NCI-H1694 treated with DMSO at 0.1 percent for 48 hours (cell line): ENCODE measurements at regions not wholly inside any gene's neighbourhood (a gene's known extent, or its start where the extent isn't known, plus 50 kb on each side); places are given as distances from the start of the nearest gene placed in this dataset.

Experiments
- DNase-seq: peaks from one replicate; lab custom pipeline; 2025; lab: John Stamatoyannopoulos, UW

DNA sequence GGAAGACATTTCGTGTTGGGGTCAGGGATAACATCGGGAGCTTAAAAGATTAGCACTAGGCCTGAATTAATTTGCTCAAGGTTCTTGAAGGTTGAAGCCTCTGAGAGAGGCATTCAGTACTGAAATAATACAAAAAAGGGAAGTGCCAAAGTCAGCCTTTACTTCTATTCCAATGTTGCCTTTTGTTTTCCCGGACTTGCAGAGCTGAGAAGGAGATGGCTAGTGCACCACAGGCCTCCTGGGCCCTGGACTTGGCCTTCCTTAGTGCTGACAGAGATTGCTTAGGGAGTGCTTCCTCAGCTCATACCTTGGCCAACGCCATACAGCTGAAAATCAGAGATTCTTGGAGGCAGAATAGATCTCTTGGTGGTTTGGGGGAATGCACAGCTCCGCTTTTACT lies 333.6 kb upstream of the TBL1XR1 start:
- no peak for DNase-seq

DNA sequence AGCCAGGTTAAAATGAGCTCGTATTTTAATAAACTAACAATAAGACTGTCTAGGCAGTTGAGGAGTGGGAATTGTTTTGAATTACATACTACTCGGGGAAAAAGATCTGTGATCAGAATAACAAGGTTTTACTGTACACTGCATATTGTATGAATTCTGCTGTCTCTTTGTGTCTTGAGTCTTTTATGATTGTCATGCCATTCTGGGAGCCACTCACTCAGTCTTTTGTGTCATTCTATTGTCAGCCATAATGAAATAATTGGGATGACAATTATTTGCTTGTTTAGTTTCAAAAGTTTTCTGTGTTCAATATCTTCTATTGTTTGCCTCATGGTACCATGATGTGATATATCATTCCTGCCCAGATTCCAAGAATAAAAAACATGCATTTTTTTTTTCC lies 339.6 kb upstream of the TBL1XR1 start:
- no peak for DNase-seq

DNA sequence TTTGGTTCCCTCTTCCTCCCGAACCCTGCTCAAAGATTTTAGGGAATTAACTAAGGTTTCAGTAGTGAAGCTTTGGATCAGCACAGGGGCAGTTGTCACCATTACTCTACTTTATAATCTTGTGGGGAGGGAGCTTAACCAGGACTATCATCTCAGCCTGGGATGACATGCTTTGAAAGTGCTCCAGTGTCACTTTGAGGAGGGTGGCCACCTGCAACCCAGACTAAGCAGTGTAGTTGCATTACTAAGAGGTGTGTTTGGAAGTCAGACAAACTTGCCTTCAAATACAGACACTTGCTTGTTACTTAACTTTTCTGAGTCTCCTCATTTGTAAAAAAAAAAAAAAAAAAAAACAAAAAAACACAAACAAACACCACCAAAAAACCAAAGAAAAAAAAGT lies 340.3 kb upstream of the TBL1XR1 start:
- no peak for DNase-seq

DNA sequence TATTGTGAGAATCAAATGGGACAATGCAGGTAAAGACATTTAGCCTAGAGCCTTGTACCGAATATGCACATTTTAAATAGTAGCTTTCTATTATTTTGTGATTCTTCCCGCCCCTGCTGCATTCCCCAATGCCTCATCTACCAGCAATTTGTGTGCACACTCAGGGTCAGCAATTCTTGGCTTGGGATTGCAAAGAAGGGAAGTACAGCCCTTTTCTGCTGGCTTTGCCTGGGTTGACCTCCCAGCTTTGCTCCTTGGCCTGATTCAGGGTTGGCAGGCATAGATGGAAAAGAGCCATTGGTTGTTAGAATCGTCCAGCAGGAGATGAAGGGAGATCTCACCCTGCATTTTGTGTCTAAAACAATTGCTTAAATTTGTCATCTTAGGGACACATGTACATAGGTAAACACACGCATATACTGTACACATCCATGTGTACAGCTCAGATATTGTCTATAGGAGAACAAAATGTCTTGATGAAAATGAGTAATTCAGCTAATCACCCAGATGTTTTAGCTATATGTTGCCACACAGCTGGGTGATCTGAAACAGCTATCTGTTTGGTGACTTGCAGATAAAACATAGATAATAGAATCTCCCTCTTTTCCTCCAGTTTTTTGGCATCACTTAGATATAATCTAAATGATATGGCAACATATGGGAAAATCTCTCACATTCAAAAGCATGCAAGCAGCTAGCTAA lies 340.9 kb upstream of the TBL1XR1 start:
- DNase-seq: no peak

DNA sequence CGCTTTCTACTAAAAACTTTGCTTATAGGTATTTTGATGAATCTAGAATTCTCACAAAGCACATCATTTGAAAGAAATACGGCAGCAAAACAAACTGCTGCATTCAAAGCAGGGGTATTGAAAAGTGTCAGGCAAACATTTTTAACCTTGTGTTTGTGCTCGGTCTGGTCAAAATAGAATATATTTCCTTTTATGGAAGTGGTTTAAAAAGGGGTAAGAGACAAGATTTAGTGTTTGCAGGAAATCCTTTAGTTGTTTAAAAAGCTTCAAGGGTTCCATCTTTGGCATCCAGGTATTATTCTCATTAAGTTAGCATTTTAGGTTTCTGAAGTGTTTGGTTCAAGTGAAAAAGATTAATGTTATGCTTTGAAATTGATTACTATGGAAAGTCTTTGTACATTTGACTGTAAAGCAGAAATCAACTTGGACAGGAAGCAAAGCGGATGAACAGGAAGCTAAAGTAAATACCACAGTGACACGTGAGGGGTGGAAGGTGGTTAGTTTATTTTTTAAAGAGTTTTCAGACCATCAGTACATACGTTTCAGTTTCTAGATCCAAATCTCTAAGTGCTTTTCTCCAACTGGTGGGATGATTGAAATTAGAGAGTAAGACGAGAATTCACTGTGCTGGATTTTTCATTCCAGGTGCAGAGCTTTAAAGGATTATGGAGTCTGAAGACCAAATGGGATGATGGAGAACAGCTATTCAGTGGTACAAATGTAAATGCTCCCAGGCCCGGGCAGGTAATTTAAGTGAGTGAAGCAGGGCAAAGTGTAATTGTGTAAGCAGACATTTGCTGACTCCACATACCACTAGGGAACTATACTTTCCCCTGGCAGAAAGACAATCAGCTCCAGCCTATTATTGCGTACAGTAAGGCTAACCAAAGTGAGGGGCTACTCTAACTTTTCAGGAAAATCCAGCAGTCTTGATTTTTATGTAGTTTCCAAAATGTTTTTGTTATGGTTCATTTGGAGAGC lies 341.8 kb upstream of the TBL1XR1 start:
- DNase-seq: no peak

DNA sequence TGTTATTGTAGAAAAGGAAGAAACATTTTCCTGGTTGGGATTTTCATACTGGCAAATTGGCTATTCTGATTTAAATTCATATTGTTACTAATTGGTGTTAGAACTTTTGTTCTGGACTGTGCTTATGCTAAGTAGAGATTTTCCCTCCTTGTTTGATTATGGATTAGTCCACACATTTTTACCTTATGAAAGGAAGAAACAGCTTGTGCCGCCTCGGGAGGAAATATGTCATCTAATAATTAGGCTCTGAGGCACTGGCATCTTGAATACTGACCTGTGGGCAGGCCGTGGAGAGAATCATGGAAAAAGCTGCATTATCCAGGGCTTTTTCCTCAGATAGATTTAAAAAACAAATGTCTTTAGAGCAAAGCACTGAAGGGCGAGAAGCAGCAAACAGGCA lies 344.3 kb upstream of the TBL1XR1 start:
- DNase-seq: no peak

DNA sequence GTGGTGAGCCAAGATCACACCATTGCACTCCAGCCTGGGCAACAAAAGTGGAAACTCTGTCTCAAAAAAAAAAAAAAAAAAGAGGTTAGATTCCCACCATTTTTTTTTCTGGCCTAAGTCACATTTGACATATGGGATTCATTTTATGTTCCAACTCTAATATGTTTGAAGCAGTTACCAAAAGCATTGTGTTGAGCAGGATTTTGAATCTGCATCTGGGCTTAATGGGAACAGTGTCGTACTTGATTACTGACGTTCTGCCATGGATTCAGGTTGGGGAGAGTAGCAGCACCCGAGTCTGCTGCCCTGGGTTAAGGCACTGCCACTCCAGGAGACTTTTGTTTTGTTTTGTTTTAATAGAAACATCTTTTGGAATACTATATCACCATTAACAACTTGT lies 348.7 kb upstream of the TBL1XR1 start:
- no peak for DNase-seq

DNA sequence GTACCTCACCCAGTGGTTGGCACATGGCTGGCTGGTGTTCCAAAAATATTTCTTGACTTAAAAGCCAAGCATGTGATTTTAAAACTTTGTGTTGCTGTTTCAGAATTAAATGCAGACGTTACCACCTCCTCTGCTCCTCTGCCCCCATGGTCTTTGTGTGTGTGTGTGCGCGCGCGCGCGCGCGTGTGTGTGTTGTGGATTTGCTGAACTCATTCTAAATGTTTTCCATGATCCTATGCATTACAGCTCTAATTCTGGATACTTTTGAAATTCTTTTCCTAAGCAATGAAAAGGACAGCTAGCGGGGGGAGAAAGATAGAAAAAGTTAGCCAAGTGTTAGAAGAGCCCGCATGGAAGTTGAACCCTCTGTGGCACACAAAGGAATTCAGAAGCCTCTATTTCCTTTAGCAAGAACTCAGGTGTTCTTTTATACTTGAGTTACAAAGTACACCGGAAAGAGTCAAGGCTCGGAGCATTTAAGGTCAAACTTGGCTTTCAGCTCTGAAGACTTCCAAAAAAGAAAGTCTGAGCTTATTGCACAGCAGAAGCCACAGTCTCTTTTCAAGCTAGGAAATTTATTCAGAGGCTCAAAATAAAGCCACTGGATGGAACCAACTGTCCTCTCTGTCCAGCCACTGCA lies 350.5 kb upstream of the TBL1XR1 start:
- DNase-seq: no peak

DNA sequence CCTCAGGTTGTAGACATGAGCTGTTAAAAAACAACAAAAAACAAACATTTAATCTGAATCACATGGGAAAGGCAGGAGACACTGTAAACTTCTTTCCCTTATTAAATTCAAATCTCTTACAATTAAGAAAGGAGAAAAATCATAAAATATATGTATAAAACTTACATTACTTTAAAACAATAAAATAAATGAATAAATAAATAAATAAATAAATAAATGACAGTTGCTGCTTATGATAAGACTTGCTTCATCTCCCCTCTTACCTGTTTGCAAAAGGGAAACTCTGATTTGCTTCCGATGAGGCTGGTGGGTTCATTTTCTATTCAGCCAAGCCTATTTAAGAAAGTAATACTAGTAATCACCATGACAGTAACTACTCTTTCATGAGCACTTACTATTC lies 353.4 kb upstream of the TBL1XR1 start:
- no peak for DNase-seq

DNA sequence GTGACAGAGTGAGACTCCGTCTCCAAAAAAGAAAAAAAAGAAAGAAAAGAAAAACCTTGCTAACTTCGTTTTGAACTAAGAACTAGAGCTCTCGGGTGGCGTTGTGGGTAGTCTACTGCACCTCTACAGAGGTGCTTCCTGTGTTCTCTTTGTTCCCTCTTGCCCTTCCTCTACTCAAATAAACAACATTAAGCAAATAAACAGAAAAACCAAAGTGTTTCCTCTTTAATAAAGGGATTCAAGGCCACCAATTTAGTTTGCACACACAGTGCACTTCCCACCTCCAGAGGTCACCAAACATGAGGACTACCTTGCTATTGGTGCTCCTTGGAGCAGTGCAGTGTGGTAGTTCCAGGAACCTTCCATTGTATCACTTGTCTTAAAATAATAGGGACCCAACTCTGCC lies 354.2 kb upstream of the TBL1XR1 start:
- no peak for DNase-seq

DNA sequence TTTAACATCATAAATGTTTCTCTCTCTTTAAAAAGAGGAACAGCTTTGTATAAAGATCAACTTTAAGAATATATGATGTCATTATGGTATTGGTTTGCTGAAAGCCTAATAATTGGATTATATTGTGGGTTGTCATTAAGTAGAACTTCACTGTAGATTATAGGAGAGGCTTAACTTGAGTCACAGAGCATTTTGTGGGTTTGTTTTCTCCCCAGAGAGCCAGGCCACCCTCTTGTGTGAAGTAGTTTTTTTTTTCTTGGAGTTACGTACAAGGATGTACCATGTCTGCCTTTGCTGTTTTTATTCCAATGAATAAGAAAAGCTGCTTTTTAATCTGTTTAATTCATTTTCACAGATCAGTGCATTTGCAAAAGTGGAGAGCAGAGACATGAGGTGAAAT lies 354.8 kb upstream of the TBL1XR1 start:
- no peak for DNase-seq

DNA sequence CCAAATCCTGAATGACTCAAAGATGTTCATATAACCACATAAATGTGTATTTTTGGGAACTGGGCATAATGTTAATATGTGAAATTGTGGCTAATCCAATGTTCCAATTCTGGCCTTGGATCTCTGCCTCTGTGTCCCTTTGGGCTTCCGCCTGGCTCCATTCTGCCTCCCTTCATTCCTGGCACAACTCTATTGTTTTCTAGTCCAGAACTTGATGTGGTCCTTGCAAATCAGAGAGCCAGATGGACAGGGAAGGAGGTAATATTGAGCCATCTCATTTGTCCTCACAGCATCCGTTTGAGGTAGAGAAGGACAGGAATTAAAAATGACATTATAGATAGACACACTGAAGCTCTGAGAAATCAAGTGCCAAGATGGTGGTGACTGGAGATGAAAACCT lies 355.7 kb upstream of the TBL1XR1 start:
- no peak for DNase-seq

DNA sequence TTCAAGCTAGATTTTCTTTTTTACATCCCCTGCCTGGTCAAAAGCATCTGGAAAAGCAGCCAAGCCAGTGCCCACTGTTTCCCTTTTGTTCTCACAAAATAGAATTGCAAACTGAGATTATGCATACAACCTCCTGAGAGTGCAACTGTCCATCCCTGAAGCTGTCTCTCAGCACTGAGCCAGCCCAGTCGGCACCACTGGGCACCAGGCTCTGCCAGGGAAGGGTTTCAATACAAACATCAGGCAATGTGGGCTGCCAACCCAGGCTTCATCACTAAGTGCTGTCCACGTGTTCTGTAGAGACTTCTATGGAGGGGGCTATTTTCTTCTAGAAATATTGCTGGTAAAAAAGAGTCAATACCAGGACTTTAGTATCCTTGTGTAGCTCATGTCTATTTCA lies 356.3 kb upstream of the TBL1XR1 start:
- DNase-seq: no peak

DNA sequence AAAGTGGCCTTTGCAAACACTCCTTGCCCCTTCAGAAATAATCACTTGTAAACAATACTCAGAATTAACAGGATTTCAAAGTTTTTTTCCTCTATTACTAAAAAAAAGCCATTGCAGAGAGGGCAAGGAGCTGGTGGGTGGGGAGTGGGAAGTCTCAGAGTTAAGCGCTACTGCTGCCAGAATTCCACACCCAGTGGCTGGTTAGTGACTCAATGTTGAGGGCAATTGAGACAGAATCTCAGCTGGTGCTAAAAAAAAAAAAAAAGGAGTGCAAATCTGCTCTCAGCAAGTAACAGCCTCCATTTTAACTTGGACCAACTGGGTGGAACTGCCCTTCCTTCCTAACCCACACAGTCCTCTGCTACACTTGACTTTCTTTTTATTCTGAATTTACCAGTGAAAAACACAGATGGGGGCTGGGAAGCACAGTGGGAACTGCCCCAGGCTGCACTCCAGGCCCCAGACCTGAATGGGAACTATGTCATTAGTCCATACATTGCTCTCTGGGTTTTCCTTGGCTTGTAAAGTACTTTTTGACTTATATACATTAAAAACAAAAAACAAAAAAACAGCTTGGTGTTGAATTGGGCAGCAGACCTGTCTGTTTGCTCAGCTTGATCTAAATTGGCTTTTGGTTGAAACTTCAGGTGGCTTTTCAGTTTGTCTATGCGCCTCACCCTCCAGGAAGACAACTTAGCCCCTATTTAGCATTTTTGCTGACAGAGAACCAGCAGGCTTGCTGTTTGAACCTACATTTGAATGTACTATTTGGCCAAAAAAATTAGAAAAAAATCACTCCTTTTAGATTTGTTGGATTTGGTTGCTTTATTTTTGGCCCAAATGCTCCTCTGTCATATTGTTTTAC lies 357.8 kb upstream of the TBL1XR1 start:
- DNase-seq: no peak

DNA sequence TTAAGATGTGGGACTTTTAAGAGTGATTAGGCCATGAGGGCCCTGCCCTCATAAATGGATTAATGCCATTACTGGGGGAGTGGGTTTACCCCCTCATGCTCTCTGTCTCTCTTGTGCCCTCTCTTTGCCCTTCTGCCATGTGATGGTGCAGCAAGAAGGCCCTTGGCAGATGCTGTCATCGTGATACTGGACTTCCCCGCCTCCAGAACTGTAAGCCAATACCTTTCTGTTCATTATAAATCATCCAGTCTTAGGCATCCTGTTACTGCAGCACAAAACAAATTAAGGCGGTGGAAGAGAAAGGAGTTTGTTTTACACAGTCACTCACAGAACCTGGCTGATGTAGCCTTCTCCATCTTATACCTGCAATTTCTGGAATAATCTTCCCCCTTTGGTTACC lies 360.3 kb upstream of the TBL1XR1 start:
- no peak for DNase-seq

DNA sequence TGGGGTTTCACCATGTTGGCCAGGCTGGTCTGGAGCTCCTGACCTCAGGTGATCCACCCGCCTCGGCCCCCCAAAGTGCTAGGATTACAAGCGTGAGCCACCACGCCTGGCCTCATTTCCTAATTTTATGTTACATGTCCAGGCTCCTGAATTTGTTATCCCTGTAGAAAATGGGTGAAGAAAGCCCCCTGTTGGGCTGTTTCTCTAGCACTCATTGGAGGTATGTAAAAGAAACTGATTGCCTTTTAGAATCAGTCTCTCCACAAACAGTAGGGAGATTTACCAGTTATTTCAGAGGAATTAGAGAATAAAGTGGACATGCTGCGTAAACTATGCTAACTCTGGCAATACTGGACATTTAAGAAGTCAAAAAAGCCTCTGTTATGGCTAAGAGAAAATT lies 364.1 kb upstream of the TBL1XR1 start:
- DNase-seq: no peak

DNA sequence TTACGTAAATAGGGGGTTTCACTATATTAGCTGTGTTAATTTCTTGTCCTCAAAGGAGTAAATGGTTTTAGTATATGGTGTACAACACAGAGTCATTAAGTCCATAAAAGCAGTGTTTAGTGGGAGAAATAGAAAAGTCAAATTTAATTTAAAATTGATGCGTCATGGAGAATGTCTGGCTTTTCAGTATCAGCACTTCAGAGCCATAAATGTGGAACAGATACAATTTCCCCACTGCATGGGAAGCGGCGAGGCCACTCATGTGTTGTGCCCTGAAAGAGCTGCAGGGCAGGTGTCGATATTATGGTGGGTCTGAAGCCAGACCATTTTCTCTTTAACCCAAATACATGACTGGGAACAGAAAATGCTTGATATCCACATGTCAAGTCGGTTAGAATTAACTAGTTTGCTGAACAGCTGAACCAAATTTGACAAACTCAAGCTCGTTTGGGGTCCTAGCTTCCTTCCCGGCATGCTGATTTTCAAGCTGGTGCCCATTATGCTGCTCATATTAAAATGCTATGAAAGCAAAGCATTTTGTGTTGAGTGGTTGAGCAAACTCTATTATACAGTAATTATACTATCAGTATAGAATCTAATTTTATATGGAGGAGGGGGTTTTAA lies 364.6 kb upstream of the TBL1XR1 start:
- DNase-seq: no peak

DNA sequence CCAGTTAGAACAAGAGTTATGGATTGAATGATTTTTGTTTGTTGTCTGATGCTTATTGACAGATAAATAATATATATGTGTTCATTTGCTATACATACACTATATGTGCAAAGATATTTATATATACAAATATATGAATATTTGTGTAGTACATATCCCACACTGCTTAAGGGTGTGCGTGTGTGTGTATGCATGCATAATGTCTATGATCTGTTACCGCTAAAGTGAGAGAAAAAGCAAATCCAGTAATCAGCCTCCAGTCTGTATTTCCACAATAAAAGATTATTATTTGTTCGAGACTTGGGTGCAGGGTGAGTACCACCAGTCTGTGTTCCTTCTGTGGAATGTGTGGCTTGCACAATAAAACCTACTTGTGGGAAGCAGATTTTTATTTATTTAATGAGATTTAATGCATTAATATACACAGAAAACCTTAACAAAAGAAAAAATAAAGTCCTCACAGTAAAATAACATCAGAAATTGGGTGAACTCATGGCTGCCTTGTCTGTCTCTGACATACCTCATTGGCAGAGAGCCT lies 366.0 kb upstream of the TBL1XR1 start:
- DNase-seq: no peak

DNA sequence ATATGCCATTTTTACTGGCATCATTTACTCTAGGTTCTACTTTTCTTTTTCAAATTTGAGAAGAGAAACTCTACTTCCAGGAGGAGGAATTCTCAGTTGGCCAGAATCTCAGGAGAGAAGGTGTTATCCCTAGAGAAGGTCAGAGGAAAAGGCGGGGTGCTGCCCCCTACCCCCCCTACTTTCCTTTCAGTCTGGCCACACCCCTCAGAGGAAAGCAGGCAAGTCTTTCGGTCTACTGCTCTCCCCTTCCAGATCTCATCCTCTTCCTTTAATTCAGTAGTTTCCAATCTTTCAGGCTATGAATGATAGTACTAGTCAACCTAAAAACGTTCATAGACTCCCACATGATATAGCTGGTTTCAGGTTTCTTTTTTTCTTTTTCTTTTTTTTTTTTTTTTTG lies 366.5 kb upstream of the TBL1XR1 start:
- no peak for DNase-seq

DNA sequence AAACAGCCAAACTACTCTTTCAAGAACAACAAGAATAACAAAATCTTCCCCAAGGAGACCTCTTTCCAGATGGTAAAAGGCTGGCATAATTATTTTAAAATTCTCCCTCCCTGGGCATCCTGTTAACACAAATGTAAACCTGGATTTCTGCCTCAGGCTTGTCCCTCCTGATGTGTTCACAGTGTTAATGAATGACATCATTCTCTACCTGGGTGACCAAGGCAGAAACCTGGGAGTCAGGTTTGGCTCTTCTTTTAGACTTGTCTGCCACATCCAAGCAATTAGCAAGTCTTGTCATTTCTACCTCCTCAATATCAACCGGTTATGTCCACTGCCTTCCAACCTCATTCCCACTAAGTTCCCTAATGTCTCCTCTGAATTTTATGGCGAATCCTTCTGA lies 368.7 kb upstream of the TBL1XR1 start:
- DNase-seq: no peak

DNA sequence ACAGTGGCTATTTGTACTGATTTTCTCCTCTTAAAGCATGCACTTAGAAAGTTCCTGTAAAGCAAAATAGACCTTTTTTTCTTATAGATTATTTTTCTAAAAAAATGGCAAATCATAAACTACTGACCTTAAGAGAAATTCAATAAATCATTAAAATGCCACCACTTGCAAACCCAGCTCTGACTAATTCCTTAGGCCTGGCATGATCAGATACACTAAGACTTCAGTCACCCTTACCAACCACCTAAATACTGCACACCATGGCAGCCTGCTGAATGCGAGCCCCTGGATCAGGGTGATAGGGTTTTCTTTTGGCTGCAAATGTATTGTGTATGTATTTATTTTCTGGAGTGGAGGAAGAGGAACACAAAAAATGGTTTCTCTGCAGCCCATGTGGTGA lies 370.6 kb upstream of the TBL1XR1 start:
- no peak for DNase-seq
